ENCODE measurements at regions not wholly inside any gene's neighbourhood (a gene's known extent, or its start where the extent isn't known, plus 50 kb on each side); places are given as distances from the start of the nearest gene placed in this dataset.

DNA sequence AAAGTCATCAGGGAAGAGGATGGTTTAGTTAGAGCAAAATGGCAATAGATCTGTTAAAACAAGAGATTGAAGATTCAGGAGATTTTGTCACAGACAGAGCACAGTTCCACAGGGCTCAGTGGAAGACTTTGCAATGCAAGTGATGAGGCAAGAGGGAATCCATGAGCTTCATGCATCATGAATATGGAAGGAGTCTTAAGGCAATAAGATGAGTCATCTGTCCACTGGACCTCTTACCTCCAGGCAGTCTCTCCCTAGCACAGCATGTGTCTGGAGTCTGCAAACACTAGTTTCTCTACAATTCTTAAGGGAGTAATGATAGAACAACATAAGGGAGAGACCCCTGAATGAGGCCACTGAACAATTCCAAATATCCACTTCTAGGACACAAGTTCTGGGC, 245.7 kb downstream of the NXPE2 start:
- DNase-seq: no peak
- TF ChIP-seq, protein P1, sequence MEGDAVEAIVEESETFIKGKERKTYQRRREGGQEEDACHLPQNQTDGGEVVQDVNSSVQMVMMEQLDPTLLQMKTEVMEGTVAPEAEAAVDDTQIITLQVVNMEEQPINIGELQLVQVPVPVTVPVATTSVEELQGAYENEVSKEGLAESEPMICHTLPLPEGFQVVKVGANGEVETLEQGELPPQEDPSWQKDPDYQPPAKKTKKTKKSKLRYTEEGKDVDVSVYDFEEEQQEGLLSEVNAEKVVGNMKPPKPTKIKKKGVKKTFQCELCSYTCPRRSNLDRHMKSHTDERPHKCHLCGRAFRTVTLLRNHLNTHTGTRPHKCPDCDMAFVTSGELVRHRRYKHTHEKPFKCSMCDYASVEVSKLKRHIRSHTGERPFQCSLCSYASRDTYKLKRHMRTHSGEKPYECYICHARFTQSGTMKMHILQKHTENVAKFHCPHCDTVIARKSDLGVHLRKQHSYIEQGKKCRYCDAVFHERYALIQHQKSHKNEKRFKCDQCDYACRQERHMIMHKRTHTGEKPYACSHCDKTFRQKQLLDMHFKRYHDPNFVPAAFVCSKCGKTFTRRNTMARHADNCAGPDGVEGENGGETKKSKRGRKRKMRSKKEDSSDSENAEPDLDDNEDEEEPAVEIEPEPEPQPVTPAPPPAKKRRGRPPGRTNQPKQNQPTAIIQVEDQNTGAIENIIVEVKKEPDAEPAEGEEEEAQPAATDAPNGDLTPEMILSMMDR (IDR thresholded peaks at IDR 0.05): no peak
- Histone ChIP-seq H3K27ac (no peak overlapping the region), H3K27me3 (peaks cover 0 to 3% of the 10 kb centered on the region in 2 donors), H3K4me1 (no peaks in the 10 kb centered on the region), H3K36me3 (no peaks in the 10 kb centered on the region), H3K9me3 (no peaks in the 10 kb centered on the region), H3K4me3 (no peak overlapping the region)
- intact Hi-C loops (cut with DNase I; ENCODE audit: low total_unique reads): no loop called here

DNA sequence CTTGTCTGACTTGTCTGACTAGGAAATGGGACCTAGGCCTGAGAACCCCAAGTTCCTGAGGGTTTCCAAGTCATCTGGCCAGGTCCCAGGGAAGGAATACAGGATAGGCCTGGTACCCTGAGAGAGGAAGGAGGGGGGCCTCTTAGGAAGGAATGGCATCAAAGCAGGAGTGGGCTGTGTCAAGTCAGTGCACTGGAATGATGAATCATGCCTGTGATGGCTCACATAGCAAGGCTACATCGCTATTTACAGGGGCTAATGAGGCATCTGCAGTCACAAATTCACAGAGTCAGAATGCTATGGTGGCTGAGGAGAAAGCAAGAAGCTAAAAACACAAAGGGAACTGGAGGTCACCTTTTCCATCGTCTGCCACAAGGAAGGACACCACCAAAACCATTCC, 247.3 kb downstream of the NXPE2 start:
- Histone ChIP-seq H3K27me3 (peaks cover 0 to 3% of the 10 kb centered on the region in 2 donors), H3K36me3 (no peaks in the 10 kb centered on the region), H3K9me3 (no peaks in the 10 kb centered on the region), H3K4me1 (no peaks in the 10 kb centered on the region), H3K4me3 (no peak overlapping the region), H3K27ac (no peak overlapping the region)
- intact Hi-C loops (cut with DNase I; ENCODE audit: low total_unique reads): no loop called here
- DNase-seq: no peak
- TF ChIP-seq, protein P1 (IDR thresholded peaks at IDR 0.05): no peak

DNA sequence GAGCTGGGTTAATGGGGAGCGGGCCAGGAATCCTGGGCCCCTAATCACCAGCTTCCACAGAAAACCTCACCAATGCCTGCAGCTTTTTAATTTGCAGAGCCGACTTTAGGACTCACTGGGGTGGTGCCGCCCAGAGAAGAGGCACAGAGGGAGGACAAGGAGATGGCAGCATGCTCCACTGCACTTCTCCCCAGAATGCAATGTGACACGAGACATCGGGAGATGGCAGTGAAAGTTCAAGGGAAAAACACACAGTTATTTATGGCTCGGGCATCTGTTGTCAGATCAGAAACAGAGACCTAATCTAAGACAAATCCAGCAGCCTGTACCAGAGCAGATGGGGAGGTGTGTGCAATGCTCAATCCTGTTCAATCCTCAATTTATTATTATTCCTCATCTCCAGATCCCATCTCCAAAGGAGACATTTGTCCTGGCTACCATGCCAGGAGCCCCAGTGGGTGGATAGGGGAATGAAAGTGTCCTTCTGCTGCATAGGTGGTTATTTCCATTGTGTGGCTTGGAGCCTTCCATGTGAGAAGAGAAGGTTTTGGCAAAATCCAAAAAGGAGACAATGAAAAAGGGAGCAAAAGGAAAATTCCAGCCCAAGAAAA, 250.0 kb downstream of the NXPE2 start:
- H3K36me3 ChIP-seq: no peaks in the 10 kb centered on the region
- H3K27ac ChIP-seq: no peak overlapping the region
- H3K27me3 ChIP-seq: peaks cover 0 to 3% of the 10 kb centered on the region in 2 donors
- no peaks in the 10 kb centered on the region for H3K4me1 ChIP-seq
- DNase-seq: no peak
- TF ChIP-seq, protein P1 (IDR thresholded peaks at IDR 0.05): no peak
- intact Hi-C loops (cut with DNase I; ENCODE audit: low total_unique reads): no loop called here
- H3K9me3 ChIP-seq: peaks cover 0 to 9% (median 7%) of the 10 kb centered on the region in 3 donors
- no peak overlapping the region for H3K4me3 ChIP-seq

DNA sequence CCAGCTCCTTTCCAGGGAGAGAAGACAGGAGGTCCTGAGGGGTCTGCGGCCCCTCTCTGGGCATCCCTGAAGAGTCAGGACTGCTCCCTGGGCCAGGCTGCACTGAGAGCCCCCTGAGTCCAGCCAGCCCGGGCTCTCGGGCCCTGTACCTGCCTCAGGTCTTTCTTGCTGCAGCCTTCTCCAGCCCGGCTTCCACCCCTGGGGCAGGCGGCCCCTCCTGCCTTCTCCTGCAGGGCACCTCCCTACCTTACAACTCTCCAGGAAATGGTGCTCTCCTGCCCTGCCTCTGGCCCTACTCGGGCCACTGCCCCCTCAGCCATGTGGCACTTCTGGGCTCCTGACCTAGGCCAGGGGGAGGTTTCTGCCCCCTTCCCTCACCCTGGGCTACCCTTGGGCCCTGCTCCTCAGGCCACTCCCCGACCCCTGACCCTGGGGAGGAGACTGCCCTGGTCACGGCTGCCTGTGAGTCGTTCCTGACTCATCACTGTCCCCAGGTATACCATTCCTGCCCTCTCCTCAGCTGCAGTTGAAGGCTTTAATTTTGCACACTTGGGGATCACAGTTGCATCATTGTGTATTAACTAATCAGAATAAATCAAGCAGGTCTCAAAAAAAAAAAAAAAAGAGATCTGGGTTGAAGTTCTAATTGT, 251.1 kb downstream of the NXPE2 start:
- Histone ChIP-seq H3K9me3 (peaks cover 0 to 12% (median 7%) of the 10 kb centered on the region in 3 donors), H3K27ac (no peak overlapping the region), H3K36me3 (no peaks in the 10 kb centered on the region), H3K4me1 (no peaks in the 10 kb centered on the region), H3K4me3 (no peak overlapping the region), H3K27me3 (peaks cover 0 to 3% of the 10 kb centered on the region in 2 donors)
- TF ChIP-seq, protein P1 (IDR thresholded peaks at IDR 0.05): no peak
- no peak for DNase-seq
- intact Hi-C loops (cut with DNase I; ENCODE audit: low total_unique reads): no loop called here

DNA sequence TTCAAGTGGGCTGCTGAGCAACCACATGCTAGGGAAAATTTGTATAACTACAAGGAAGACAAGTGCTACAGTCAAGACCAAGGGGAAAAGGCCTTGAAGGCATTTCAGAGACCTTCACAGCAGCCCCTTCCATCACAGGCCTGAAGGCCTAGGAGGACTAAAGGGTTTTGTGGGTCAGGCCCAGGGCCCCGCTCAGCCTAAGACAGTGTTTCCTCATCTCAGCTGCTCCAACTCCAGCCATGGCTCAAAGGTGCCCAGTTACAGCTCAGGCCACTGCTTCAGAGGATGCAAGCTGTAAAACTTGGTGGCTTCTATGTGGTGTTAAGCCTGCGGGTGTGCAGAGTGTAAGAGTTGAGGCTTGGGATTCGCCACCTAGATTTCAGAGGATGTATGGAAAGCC, 260.5 kb downstream of the NXPE2 start:
- no peak for DNase-seq
- Histone ChIP-seq H3K27me3 (no peaks in the 10 kb centered on the region), H3K4me3 (no peak overlapping the region), H3K9me3 (peaks cover 0 to 6% (median 0%) of the 10 kb centered on the region in 3 donors), H3K27ac (no peak overlapping the region), H3K4me1 (no peaks in the 10 kb centered on the region), H3K36me3 (no peaks in the 10 kb centered on the region)
- TF ChIP-seq, protein P1 (IDR thresholded peaks at IDR 0.05): no peak
- intact Hi-C loops (cut with DNase I; ENCODE audit: low total_unique reads): no loop called here

Data from tibial artery (tissue), 4 donors.